ENCODE measurements at regions not wholly inside any gene's neighbourhood (a gene's known extent, or its start where the extent isn't known, plus 50 kb on each side); places are given as distances from the start of the nearest gene placed in this dataset.

GRCh38 chr10:29041616-29042015, 247.3 kb upstream of the LYZL1 start:
- TF ChIP-seq POLR2A (IDR thresholded peaks at IDR 0.05) (no peak), CTCF (IDR thresholded peaks at IDR 0.05) (no peak)

Measured in lower leg skin (tissue), 3 donors.